AG09319 (cell line): ENCODE measurements at regions not wholly inside any gene's neighbourhood (a gene's known extent, or its start where the extent isn't known, plus 50 kb on each side); places are given as distances from the start of the nearest gene placed in this dataset.

Experiments used
- DNase-seq: peaks from one replicate; pipeline ENCODE4 v3.0.0-alpha.2; 2010; ENCODE audit warnings: low read depth; ENCODE audit errors: extremely low read depth
- CTCF ChIP-seq: IDR thresholded peaks from 2 replicates; pipeline ENCODE4 v1.5.1; 2011; ENCODE audit warnings: low read depth, mild to moderate bottlenecking, inconsistent platforms, low read length, moderate library complexity

- TF ChIP-seq CTCF: no peak
- no peak for DNase-seq
Measured at GRCh38 chr5:52648726-52649125, 139.0 kb upstream of the ITGA1 start.

GRCh38 chr5:52655163-52655562 is 132.6 kb upstream of the ITGA1 start:
- no peak for DNase-seq
- no peak for TF ChIP-seq CTCF

GRCh38 chr5:52656569-52657246 is 131.0 kb upstream of the ITGA1 start:
- no peak for TF ChIP-seq CTCF
- DNase-seq: no peak

GRCh38 chr5:52657247-52657645 is 130.5 kb upstream of the ITGA1 start:
- peak; percentile 24 for TF ChIP-seq CTCF
- peak; percentile 12 for DNase-seq

- no peak for DNase-seq
- no peak for TF ChIP-seq CTCF
Measured at GRCh38 chr5:52658246-52658645, 129.5 kb upstream of the ITGA1 start.

GRCh38 chr5:52660621-52661020 is 127.1 kb upstream of the ITGA1 start:
- no peak for DNase-seq
- no peak for TF ChIP-seq CTCF

GRCh38 chr5:52661903-52662595 is 125.7 kb upstream of the ITGA1 start:
- no peak for TF ChIP-seq CTCF
- no peak for DNase-seq
